ENCODE measurements at regions not wholly inside any gene's neighbourhood (a gene's known extent, or its start where the extent isn't known, plus 50 kb on each side); places are given as distances from the start of the nearest gene placed in this dataset.

GRCh38 chr14:71324767-71325272, 417.6 kb downstream of the PCNX1 start:
- intact Hi-C loops (cut with micrococcal nuclease): loop anchor here (5.0 to 10.0 kb wide), 3 partner anchors 510 to 1928 kb away; partner anchors contain the start of genes DPF3, ERH and SLC39A9
- peaks cover 64% of the 10 kb centered on the region for H3K4me1 ChIP-seq (ENCODE audit: insufficient read depth, low read length)
- H3K9me3 ChIP-seq (ENCODE audit: control insufficient read depth in 1 of 2, low read length in 2 of 2): no peaks in the 10 kb centered on the region
- H3K27ac ChIP-seq (ENCODE audit: low read depth, low read length): no peak overlapping the region
- H3K27me3 Mint-ChIP-seq: no peaks in the 10 kb centered on the region
- peak overlapping the region; percentile 17 to 78 (median 65) for H3K4me3 Mint-ChIP-seq
- DNase-seq: peak; percentile 52 to 83 (median 57)
- peaks cover 0 to 2% (median 0%) of the 10 kb centered on the region in 8 donors for H3K9me3 Mint-ChIP-seq
- POLR2A ChIA-PET (ENCODE audit: partially characterized antibody): interaction anchor here (1.1 kb wide), 1 partner anchor 428 kb away, joined by 3 read pairs; no protein-coding TSS in a partner anchor
- H3K4me1 Mint-ChIP-seq: peaks cover 51 to 75% (median 58%) of the 10 kb centered on the region in 4 donors
- H3K36me3 ChIP-seq (ENCODE audit: insufficient read depth, low read length): no peaks in the 10 kb centered on the region
- no peaks in the 10 kb centered on the region for H3K27me3 ChIP-seq (ENCODE audit: insufficient read depth, low read length)
- no peak overlapping the region for H3K4me3 ChIP-seq (ENCODE audit: low read length in 2 of 2)
- CTCF ChIA-PET (ENCODE audit: partially characterized antibody): interaction anchor here (1.5 to 2.1 kb wide), 5 partner anchors 68 to 428 kb away, joined by 3 to 9 read pairs (median 5); no protein-coding TSS in a partner anchor
- H3K27ac Mint-ChIP-seq: peak overlapping the region; percentile 62 to 94 (median 80)
- peaks cover 0 to 15% of the 10 kb centered on the region in 2 donors for H3K36me3 Mint-ChIP-seq

- Mint-ChIP-seq H3K4me3 (peak overlapping the region in 3 of 8 donors; percentile 8 to 46 (median 18)), H3K27ac (peak overlapping the region in 2 of 7 donors; percentile 19 to 27), H3K27me3 (no peaks in the 10 kb centered on the region), H3K36me3 (peaks cover 2 to 8% of the 10 kb centered on the region in 2 donors), H3K4me1 (peaks cover 54 to 84% (median 61%) of the 10 kb centered on the region in 4 donors), H3K9me3 (no peaks in the 10 kb centered on the region)
- DNase-seq: no peak
- POLR2A ChIA-PET (ENCODE audit: partially characterized antibody): no interaction called here
- Histone ChIP-seq H3K9me3 (ENCODE audit: control insufficient read depth in 1 of 2, low read length in 2 of 2) (no peaks in the 10 kb centered on the region), H3K4me1 (ENCODE audit: insufficient read depth, low read length) (peaks cover 63% of the 10 kb centered on the region), H3K36me3 (ENCODE audit: insufficient read depth, low read length) (no peaks in the 10 kb centered on the region), H3K27ac (ENCODE audit: low read depth, low read length) (no peak overlapping the region), H3K4me3 (ENCODE audit: low read length in 2 of 2) (no peak overlapping the region), H3K27me3 (ENCODE audit: insufficient read depth, low read length) (no peaks in the 10 kb centered on the region)
- CTCF ChIA-PET (ENCODE audit: partially characterized antibody): no interaction called here
- intact Hi-C loops (cut with micrococcal nuclease): loop anchor here (10.0 kb wide), 1 partner anchor 513 kb away; no protein-coding TSS in a partner anchor
Measured at GRCh38 chr14:71327691-71328090, 420.4 kb downstream of the PCNX1 start.

- H3K27ac ChIP-seq (ENCODE audit: low read depth, low read length): no peak overlapping the region
- peaks cover 58% of the 10 kb centered on the region for H3K4me1 ChIP-seq (ENCODE audit: insufficient read depth, low read length)
- intact Hi-C loops (cut with micrococcal nuclease): loop anchor here (10.0 kb wide), 1 partner anchor 513 kb away; no protein-coding TSS in a partner anchor
- no peak overlapping the region for H3K4me3 Mint-ChIP-seq
- H3K4me3 ChIP-seq (ENCODE audit: low read length in 2 of 2): no peak overlapping the region
- no peaks in the 10 kb centered on the region for H3K27me3 Mint-ChIP-seq
- H3K9me3 ChIP-seq (ENCODE audit: control insufficient read depth in 1 of 2, low read length in 2 of 2): no peaks in the 10 kb centered on the region
- no peaks in the 10 kb centered on the region for H3K27me3 ChIP-seq (ENCODE audit: insufficient read depth, low read length)
- no peaks in the 10 kb centered on the region for H3K36me3 ChIP-seq (ENCODE audit: insufficient read depth, low read length)
- peaks cover 51 to 80% (median 57%) of the 10 kb centered on the region in 4 donors for H3K4me1 Mint-ChIP-seq
- POLR2A ChIA-PET (ENCODE audit: partially characterized antibody): no interaction called here
- H3K27ac Mint-ChIP-seq: peak overlapping the region in 3 of 7 donors; percentile 43 to 77 (median 60)
- no peak for DNase-seq
- no peaks in the 10 kb centered on the region for H3K9me3 Mint-ChIP-seq
- peaks cover 2 to 8% of the 10 kb centered on the region in 2 donors for H3K36me3 Mint-ChIP-seq
- CTCF ChIA-PET (ENCODE audit: partially characterized antibody): no interaction called here
Measured at GRCh38 chr14:71328183-71328582, 420.9 kb downstream of the PCNX1 start.

GRCh38 chr14:71328954-71329353, 421.7 kb downstream of the PCNX1 start:
- Histone ChIP-seq H3K27ac (ENCODE audit: low read depth, low read length) (no peak overlapping the region), H3K4me1 (ENCODE audit: insufficient read depth, low read length) (peaks cover 51% of the 10 kb centered on the region), H3K27me3 (ENCODE audit: insufficient read depth, low read length) (no peaks in the 10 kb centered on the region), H3K9me3 (ENCODE audit: control insufficient read depth in 1 of 2, low read length in 2 of 2) (no peaks in the 10 kb centered on the region), H3K36me3 (ENCODE audit: insufficient read depth, low read length) (no peaks in the 10 kb centered on the region), H3K4me3 (ENCODE audit: low read length in 2 of 2) (no peak overlapping the region)
- POLR2A ChIA-PET (ENCODE audit: partially characterized antibody): no interaction called here
- H3K27me3 Mint-ChIP-seq: no peaks in the 10 kb centered on the region
- intact Hi-C loops (cut with micrococcal nuclease): loop anchor here (10.0 kb wide), 1 partner anchor 514 kb away; no protein-coding TSS in a partner anchor
- no peak overlapping the region for H3K27ac Mint-ChIP-seq
- peaks cover 53 to 83% (median 60%) of the 10 kb centered on the region in 4 donors for H3K4me1 Mint-ChIP-seq
- H3K4me3 Mint-ChIP-seq: no peak overlapping the region
- CTCF ChIA-PET (ENCODE audit: partially characterized antibody): no interaction called here
- peaks cover 0 to 3% (median 0%) of the 10 kb centered on the region in 8 donors for H3K9me3 Mint-ChIP-seq
- no peak for DNase-seq
- peaks cover 2 to 14% of the 10 kb centered on the region in 2 donors for H3K36me3 Mint-ChIP-seq

- POLR2A ChIA-PET (ENCODE audit: partially characterized antibody): interaction anchor here (2.6 kb wide), 1 partner anchor 10 kb away, joined by 8 read pairs; no protein-coding TSS in a partner anchor
Measured at GRCh38 chr14:71331403-71331802, 424.1 kb downstream of the PCNX1 start.

GRCh38 chr14:71332476-71332875, 425.2 kb downstream of the PCNX1 start:
- Histone ChIP-seq H3K9me3 (ENCODE audit: control insufficient read depth in 1 of 2, low read length in 2 of 2) (no peaks in the 10 kb centered on the region), H3K27ac (ENCODE audit: low read depth, low read length) (no peak overlapping the region), H3K4me1 (ENCODE audit: insufficient read depth, low read length) (peaks cover 27% of the 10 kb centered on the region), H3K4me3 (ENCODE audit: low read length in 2 of 2) (no peak overlapping the region), H3K36me3 (ENCODE audit: insufficient read depth, low read length) (no peaks in the 10 kb centered on the region), H3K27me3 (ENCODE audit: insufficient read depth, low read length) (no peaks in the 10 kb centered on the region)
- H3K36me3 Mint-ChIP-seq: peaks cover 7 to 29% of the 10 kb centered on the region in 2 donors
- intact Hi-C loops (cut with micrococcal nuclease): no loop called here
- ChIA-PET POLR2A (ENCODE audit: partially characterized antibody) (interaction anchor here (2.6 kb wide), 1 partner anchor 11 kb away, joined by 8 read pairs; no protein-coding TSS in a partner anchor), CTCF (ENCODE audit: partially characterized antibody) (interaction anchor here (1.0 kb wide), 1 partner anchor 11 kb away, joined by 4 read pairs; no protein-coding TSS in a partner anchor)
- no peak for DNase-seq
- H3K27ac Mint-ChIP-seq: no peak overlapping the region
- no peak overlapping the region for H3K4me3 Mint-ChIP-seq
- H3K4me1 Mint-ChIP-seq: peaks cover 37 to 63% (median 41%) of the 10 kb centered on the region in 4 donors
- H3K9me3 Mint-ChIP-seq: peaks cover 0 to 5% (median 0%) of the 10 kb centered on the region in 8 donors
- H3K27me3 Mint-ChIP-seq: no peaks in the 10 kb centered on the region

More at GRCh38 chr14:71331403-71331802, 424.1 kb downstream of the PCNX1 start:
- H3K36me3 Mint-ChIP-seq: peaks cover 2 to 21% of the 10 kb centered on the region in 2 donors
- intact Hi-C loops (cut with micrococcal nuclease): no loop called here
- Histone ChIP-seq H3K27me3 (ENCODE audit: insufficient read depth, low read length) (no peaks in the 10 kb centered on the region), H3K4me3 (ENCODE audit: low read length in 2 of 2) (no peak overlapping the region), H3K4me1 (ENCODE audit: insufficient read depth, low read length) (peaks cover 29% of the 10 kb centered on the region), H3K36me3 (ENCODE audit: insufficient read depth, low read length) (no peaks in the 10 kb centered on the region), H3K9me3 (ENCODE audit: control insufficient read depth in 1 of 2, low read length in 2 of 2) (no peaks in the 10 kb centered on the region), H3K27ac (ENCODE audit: low read depth, low read length) (no peak overlapping the region)
- H3K27ac Mint-ChIP-seq: no peak overlapping the region
- CTCF ChIA-PET (ENCODE audit: partially characterized antibody): interaction anchor here (1.4 kb wide), 1 partner anchor 10 kb away, joined by 3 read pairs; no protein-coding TSS in a partner anchor
- DNase-seq: no peak
- no peaks in the 10 kb centered on the region for H3K27me3 Mint-ChIP-seq
- peak overlapping the region in 1 of 8 donors; percentile 3 for H3K4me3 Mint-ChIP-seq
- H3K4me1 Mint-ChIP-seq: peaks cover 34 to 59% (median 41%) of the 10 kb centered on the region in 4 donors
- H3K9me3 Mint-ChIP-seq: peaks cover 0 to 3% (median 0%) of the 10 kb centered on the region in 8 donors

GRCh38 chr14:71333705-71334104, 426.4 kb downstream of the PCNX1 start:
- no peak for DNase-seq
- H3K36me3 ChIP-seq (ENCODE audit: insufficient read depth, low read length): no peaks in the 10 kb centered on the region
- H3K4me1 ChIP-seq (ENCODE audit: insufficient read depth, low read length): peaks cover 15% of the 10 kb centered on the region
- Mint-ChIP-seq H3K27ac (peak overlapping the region in 2 of 7 donors; percentile 5 to 25), H3K36me3 (peaks cover 10 to 35% of the 10 kb centered on the region in 2 donors), H3K4me1 (peaks cover 29 to 58% (median 35%) of the 10 kb centered on the region in 4 donors), H3K27me3 (no peaks in the 10 kb centered on the region), H3K9me3 (peaks cover 0 to 5% (median 0%) of the 10 kb centered on the region in 8 donors), H3K4me3 (peak overlapping the region in 1 of 8 donors; percentile 1)
- H3K4me3 ChIP-seq (ENCODE audit: low read length in 2 of 2): no peak overlapping the region
- CTCF ChIA-PET (ENCODE audit: partially characterized antibody): interaction anchor here (0.8 to 1.3 kb wide), 2 partner anchors 11 to 12 kb away, joined by 3 to 5 read pairs; no protein-coding TSS in a partner anchor
- no peak overlapping the region for H3K27ac ChIP-seq (ENCODE audit: low read depth, low read length)
- H3K27me3 ChIP-seq (ENCODE audit: insufficient read depth, low read length): no peaks in the 10 kb centered on the region
- intact Hi-C loops (cut with micrococcal nuclease): no loop called here
- POLR2A ChIA-PET (ENCODE audit: partially characterized antibody): interaction anchor here (1.1 kb wide), 1 partner anchor 12 kb away, joined by 3 read pairs; no protein-coding TSS in a partner anchor
- H3K9me3 ChIP-seq (ENCODE audit: control insufficient read depth in 1 of 2, low read length in 2 of 2): no peaks in the 10 kb centered on the region

Measured in CD4-positive, alpha-beta memory T cell (primary cell).